H1 (cell line): ENCODE measurements at regions not wholly inside any gene's neighbourhood (a gene's known extent, or its start where the extent isn't known, plus 50 kb on each side); places are given as distances from the start of the nearest gene placed in this dataset.

Experiments used
- CTCF ChIA-PET: fragments of 300-600 bp; sonication (Branson Sonifier 250); formaldehyde crosslinking; loops from one replicate; lab custom pipeline; 2021; ENCODE audit not compliant: partially characterized antibody; lab: Charles Lee
- POLR2A ChIA-PET: fragments of 300-600 bp; sonication (Branson Sonifier 250); formaldehyde crosslinking; loops from one replicate; lab custom pipeline; 2021; ENCODE audit warnings: inconsistent platforms; ENCODE audit not compliant: partially characterized antibody; lab: Charles Lee
- DNase-seq, 2 experiments: peaks; one replicate each; pipeline versions ENCODE4 v3.0.0 to v3.0.0-alpha.2; 2010 to 2022; ENCODE audit warnings: low spot score in 2 of 2, low read depth in 1 of 2, mixed read lengths in 1 of 2
- FAIRE-seq: peaks from 2 replicates; lab custom pipeline; 2011; peaks lifted over from hg19 to GRCh38; lab: Jason Lieb, UNC
- H2AFZ ChIP-seq: 2 replicates; pipeline ENCODE4 v1.8.1; 2012; ENCODE audit warnings: low read length, inconsistent platforms
- H2AK5ac ChIP-seq: 2 replicates; pipeline ENCODE4 v1.6.1; 2013; ENCODE audit warnings: low read depth, low read length
- H2BK120ac ChIP-seq: replicated peaks from 2 replicates; pipeline ENCODE3; 2013; ENCODE audit warnings: low read depth, low read length, inconsistent platforms
- H2BK12ac ChIP-seq: 2 replicates; pipeline ENCODE4 v1.6.1; 2013; ENCODE audit warnings: low read depth, low read length
- H2BK15ac ChIP-seq: 2 replicates; pipeline ENCODE4 v1.6.1; 2013; ENCODE audit warnings: low read length
- H2BK20ac ChIP-seq: 2 replicates; pipeline ENCODE4 v1.6.1; 2013; ENCODE audit warnings: low read length
- H2BK5ac ChIP-seq: 2 replicates; pipeline ENCODE4 v1.6.1; 2013; ENCODE audit warnings: low read depth, low read length
- H3K14ac ChIP-seq: 2 replicates; pipeline ENCODE4 v1.6.1; 2013; ENCODE audit warnings: inconsistent platforms; ENCODE audit not compliant: insufficient read length
- H3K18ac ChIP-seq: 2 replicates; pipeline ENCODE4 v1.6.1; 2013; ENCODE audit warnings: low read length; ENCODE audit errors: extremely low read depth
- H3K23ac ChIP-seq: 2 replicates; pipeline ENCODE4 v1.6.1; 2013; ENCODE audit warnings: inconsistent platforms; ENCODE audit not compliant: insufficient read length
- H3K23me2 ChIP-seq: 2 replicates; pipeline ENCODE4 v1.6.1; 2013; ENCODE audit warnings: low read depth, low read length
- H3K27ac ChIP-seq: 2 replicates; pipeline ENCODE4 v1.6.1; 2011; ENCODE audit warnings: low read depth, low read length, inconsistent platforms
- H3K27me3 ChIP-seq, 4 experiments: replicated peaks in 1 of 4; 1 replicate in 1 of 4; 2 replicates in 3 of 4; pipeline versions ENCODE4 v1.6.1 to v1.8.1; 2011 to 2013; ENCODE audit warnings: low read length in 3 of 4, mild to moderate bottlenecking in 3 of 4, inconsistent platforms in 2 of 4, mixed read lengths in 2 of 4, moderate library complexity in 1 of 4; ENCODE audit not compliant: control insufficient read depth in 3 of 4, insufficient read depth in 3 of 4; ENCODE audit errors: extremely low read depth in 1 of 4
- H3K36me3 ChIP-seq, 4 experiments: 2 replicates each; pipeline versions ENCODE4 v1.6.1 to v1.8.1; 2011 to 2013; ENCODE audit warnings: mild to moderate bottlenecking in 4 of 4, low read length in 3 of 4, moderate library complexity in 2 of 4, control low read depth in 1 of 4, inconsistent platforms in 1 of 4; ENCODE audit not compliant: insufficient read depth in 4 of 4, control insufficient read depth in 2 of 4
- H3K4ac ChIP-seq: replicated peaks from 2 replicates; pipeline ENCODE3; 2013; ENCODE audit warnings: low read length, low read depth, mixed read lengths, inconsistent platforms; ENCODE audit not compliant: insufficient read length
- H3K4me1 ChIP-seq, 4 experiments: replicated peaks in 1 of 4; 1 replicate in 1 of 4; 2 replicates in 3 of 4; pipeline versions ENCODE4 v1.6.1 to v1.8.1; 2011 to 2013; ENCODE audit warnings: low read length in 3 of 4, inconsistent platforms in 2 of 4, mixed read lengths in 1 of 4; ENCODE audit not compliant: insufficient read depth in 4 of 4, control insufficient read depth in 3 of 4
- H3K4me2 ChIP-seq, 2 experiments: 2 replicates each; pipeline versions ENCODE4 v1.6.1 to v1.8.1; 2011 to 2013; ENCODE audit warnings: low read depth in 2 of 2, low read length in 2 of 2, control low read depth in 1 of 2, inconsistent platforms in 1 of 2, mild to moderate bottlenecking in 1 of 2; ENCODE audit not compliant: insufficient read depth in 1 of 2
- H3K4me3 ChIP-seq, 4 experiments: fragments of 200-600, 300-600 bp in 1 of 4; sonication (generic), shearing (Covaris generic), sonication (Bioruptor Twin) in 1 of 4; 2 replicates each; pipeline versions ENCODE4 v1.5.1 to v1.8.1; 2011 to 2016; ENCODE audit warnings: low read length in 4 of 4, low read depth in 3 of 4, control low read depth in 2 of 4, inconsistent platforms in 2 of 4, mild to moderate bottlenecking in 2 of 4, mixed read lengths in 1 of 4, moderate library complexity in 1 of 4; ENCODE audit not compliant: insufficient read depth in 2 of 4; ENCODE audit errors: extremely low read depth in 1 of 4
- H3K56ac ChIP-seq: replicated peaks from 2 replicates; pipeline ENCODE3; 2013; ENCODE audit warnings: low read depth, mild to moderate bottlenecking, mixed read lengths, low read length, inconsistent platforms; ENCODE audit not compliant: insufficient read length
- H3K79me1 ChIP-seq: 2 replicates; pipeline ENCODE4 v1.6.1; 2013; ENCODE audit warnings: low read depth, low read length, control low read depth
- H3K79me2 ChIP-seq, 2 experiments: 2 replicates each; pipeline versions ENCODE4 v1.6.1 to v1.8.1; 2012 to 2013; ENCODE audit warnings: low read length in 2 of 2, mild to moderate bottlenecking in 2 of 2, inconsistent platforms in 1 of 2; ENCODE audit not compliant: insufficient read depth in 2 of 2, control insufficient read depth in 1 of 2
- H3K9ac ChIP-seq, 4 experiments: replicated peaks in 1 of 4; 1 replicate in 1 of 4; 2 replicates in 3 of 4; pipeline versions ENCODE4 v1.6.1 to v1.8.1; 2011 to 2013; ENCODE audit warnings: low read depth in 3 of 4, low read length in 3 of 4, control low read depth in 2 of 4, mild to moderate bottlenecking in 2 of 4, moderate library complexity in 2 of 4, inconsistent platforms in 1 of 4; ENCODE audit errors: extremely low read depth in 1 of 4
- H3K9me3 ChIP-seq, 2 experiments: 2 replicates each; pipeline versions ENCODE4 v1.6.1 to v1.8.1; 2012 to 2013; ENCODE audit warnings: mild to moderate bottlenecking in 2 of 2, moderate library complexity in 2 of 2, control low read depth in 1 of 2, inconsistent platforms in 1 of 2, low read depth in 1 of 2, low read length in 1 of 2, mixed read lengths in 1 of 2; ENCODE audit not compliant: insufficient read depth in 2 of 2
- H4K20me1 ChIP-seq, 2 experiments: replicated peaks in 1 of 2; 2 replicates each; pipeline versions ENCODE3 to v1.8.1; 2011 to 2013; ENCODE audit warnings: inconsistent platforms in 2 of 2, low read length in 2 of 2, mild to moderate bottlenecking in 1 of 2; ENCODE audit not compliant: insufficient read depth in 2 of 2, control insufficient read depth in 1 of 2
- H4K5ac ChIP-seq: 2 replicates; pipeline ENCODE4 v1.6.1; 2013; ENCODE audit warnings: low read length, low read depth, mixed read lengths, inconsistent platforms; ENCODE audit not compliant: insufficient read length
- H4K8ac ChIP-seq: 2 replicates; pipeline ENCODE4 v1.8.0; 2013; ENCODE audit warnings: mild to moderate bottlenecking, moderate library complexity, low read length, inconsistent platforms; ENCODE audit not compliant: insufficient read depth; ENCODE audit errors: extremely low read depth
- H4K91ac ChIP-seq: replicated peaks from 2 replicates; pipeline ENCODE3; 2013; ENCODE audit warnings: low read length, mixed read lengths, inconsistent platforms; ENCODE audit not compliant: insufficient read length
- BRCA1 ChIP-seq: IDR thresholded peaks from 2 replicates; pipeline ENCODE4 v1.6.1; 2012; ENCODE audit warnings: low read depth, low read length, improper control_type of control experiment
- CBX5 ChIP-seq: fragments of 300-800, 300-1000 bp; sonication (generic); IDR thresholded peaks from 2 replicates; pipeline ENCODE4 v1.7.1; 2016; ENCODE audit warnings: antibody characterized with exemption, low read length, low read depth
- EGR1 ChIP-seq: IDR thresholded peaks from 2 replicates; pipeline ENCODE4 v1.6.1; 2011; ENCODE audit warnings: low read depth, low read length, borderline replicate concordance
- POLR2AphosphoS5 ChIP-seq: IDR thresholded peaks from 2 replicates; pipeline ENCODE4 v1.6.1; 2011; ENCODE audit warnings: low read depth, low read length
- RBBP5 ChIP-seq: IDR thresholded peaks from 2 replicates; pipeline ENCODE4 v1.7.1; 2012; ENCODE audit warnings: low read depth, mild to moderate bottlenecking, inconsistent platforms, low read length, moderate library complexity, borderline replicate concordance
- SIRT6 ChIP-seq: IDR thresholded peaks from one replicate; pipeline ENCODE4 v1.7.1; 2012; ENCODE audit warnings: low read length, inconsistent platforms
- TAF7 ChIP-seq: optimal IDR thresholded peaks from 2 replicates; pipeline ENCODE3; 2011; ENCODE audit warnings: low read depth, mild to moderate bottlenecking, inconsistent platforms, low read length, moderate library complexity, borderline replicate concordance
- YY1 ChIP-seq: IDR thresholded peaks from 2 replicates; pipeline ENCODE4 v1.6.1; 2011; ENCODE audit warnings: low read depth, mild to moderate bottlenecking, low read length
- ZNF274 ChIP-seq: IDR thresholded peaks from 2 replicates; pipeline ENCODE4 v1.7.0; 2012; ENCODE audit warnings: low read length, borderline replicate concordance; ENCODE audit errors: extremely low read depth
- WGBS, 2 experiments: shearing (Covaris generic) in 1 of 2; methylation state at CpG; one replicate each; pipeline versions ENCODE4 v1.1.6 to v1.1.7; 2013 to 2015; ENCODE audit warnings: low lambda C conversion rate in 2 of 2, mixed read lengths in 2 of 2, inconsistent platforms in 1 of 2, low coverage in 1 of 2, missing lambda C conversion rate in 1 of 2; ENCODE audit not compliant: insufficient replicate concordance in 2 of 2, insufficient coverage in 1 of 2, insufficient read length in 1 of 2; ENCODE audit errors: extremely low coverage in 1 of 2, missing lambda C conversion rate in 1 of 2; 5-methylcytosine and 5-hydroxymethylcytosine counted together

DNA sequence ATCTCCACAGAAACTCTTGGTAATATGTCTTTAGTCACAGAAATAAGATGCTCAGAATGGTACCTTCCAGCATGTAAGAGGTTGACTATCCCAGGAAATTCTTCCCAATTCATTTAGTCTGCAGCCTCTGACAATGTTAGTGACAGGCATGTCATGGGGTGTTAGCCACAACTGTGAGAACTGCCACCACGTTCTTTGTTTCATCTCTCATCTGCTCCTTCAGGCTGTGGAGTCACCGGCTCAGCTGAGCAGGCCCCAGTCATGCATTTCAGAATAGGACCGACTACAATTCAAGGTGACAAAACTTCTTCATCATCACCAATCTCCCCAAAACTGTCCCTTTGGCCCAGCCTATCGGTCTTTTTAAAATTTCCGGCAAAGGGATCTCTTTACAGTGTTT lies 167.5 kb downstream of the AKAIN1 start:
- no peak overlapping the region for H3K23ac ChIP-seq
- CTCF ChIA-PET, result interaction anchor here (0.9 kb wide), 1 partner anchor 28 kb away, joined by 3 read pairs; no protein-coding TSS in a partner anchor
- POLR2A ChIA-PET, result no interaction called here

More for the DNA sequence above, 167.5 kb downstream of the AKAIN1 start:
- DNase-seq (no peak), FAIRE-seq (no peak)
- Histone ChIP-seq H2BK12ac (no peak overlapping the region), H3K27me3 (no peaks in the 10 kb centered on the region), H3K4ac (no peak overlapping the region), H3K4me3 (no peak overlapping the region), H2BK120ac (no peak overlapping the region), H3K9ac (no peak overlapping the region), H2BK5ac (no peak overlapping the region), H4K8ac (no peak overlapping the region; the same call in 1 of the 2 replicates), H4K91ac (no peak overlapping the region), H2AFZ (no peak overlapping the region), H3K56ac (no peak overlapping the region), H3K27ac (no peak overlapping the region), H2BK15ac (no peak overlapping the region), H3K9me3 (no peaks in the 10 kb centered on the region), H3K4me1 (no peaks in the 10 kb centered on the region), H3K4me2 (no peak overlapping the region), H2AK5ac (no peak overlapping the region), H3K18ac (no peak overlapping the region), H3K23me2 (no peaks in the 10 kb centered on the region), H4K5ac (no peak overlapping the region), H2BK20ac (no peak overlapping the region), H3K36me3 (no peaks in the 10 kb centered on the region), H3K79me2 (no peaks in the 10 kb centered on the region), H4K20me1 (no peaks in the 10 kb centered on the region), H3K79me1 (no peaks in the 10 kb centered on the region), H3K14ac (no peak overlapping the region)
- TF ChIP-seq ZNF274 (no peak), EGR1 (no peak), CBX5 (no peak), TAF7 (no peak), POLR2AphosphoS5 (no peak), RBBP5 (no peak), SIRT6 (no peak), YY1 (no peak), BRCA1 (no peak)
- WGBS, 2 experiments, result 90% methylated on average over 5 of the region's 5 CpGs; no CpG with 5 or more reads in 1 of the 2 experiments
